PC-3 (cell line): ENCODE measurements at regions not wholly inside any gene's neighbourhood (a gene's known extent, or its start where the extent isn't known, plus 50 kb on each side); places are given as distances from the start of the nearest gene placed in this dataset.

ENCODE experiments used
- ATAC-seq: fragments of 200-7000 bp; cut with Tn5 transposase; 2 replicates; pipeline ENCODE4 v1.9.1; 2020; ENCODE audit warnings: mild to moderate bottlenecking, moderate library complexity
- BruUV-seq: library from RNA; stranded (reverse); fragments of 400-500 nt; replicated peaks from 2 replicates; lab custom pipeline; 2021; lab: Mats Ljungman, UMichigan
- CTCF ChIA-PET: fragments of 300-600 bp; sonication (Branson Sonifier 250); formaldehyde crosslinking; loops from one replicate; lab custom pipeline; 2022; ENCODE audit warnings: antibody characterized with exemption; lab: Charles Lee
- POLR2A ChIA-PET: fragments of 300-600 bp; sonication (Branson Sonifier 250); formaldehyde crosslinking; loops from one replicate; lab custom pipeline; 2022; ENCODE audit warnings: antibody characterized with exemption; ENCODE audit not compliant: unreplicated experiment; lab: Charles Lee
- DNase-seq: peaks from one replicate; pipeline ENCODE4 v3.0.0-alpha.2; 2015
- H2AFZ ChIP-seq: fragments of 300-600 bp; sonication (generic); 2 replicates; pipeline ENCODE4 v1.6.0; 2016; ENCODE audit warnings: antibody characterized with exemption, low read length
- H3F3A ChIP-seq: fragments of 300-600 bp; sonication (generic); one replicate; pipeline ENCODE4 v1.6.0; 2017; ENCODE audit warnings: antibody characterized with exemption, low read length, control low read depth, mild to moderate bottlenecking; ENCODE audit not compliant: unreplicated experiment
- H3K27ac ChIP-seq: fragments of 300-600 bp; sonication (generic); 2 replicates; pipeline ENCODE4 v1.5.1; 2016; ENCODE audit warnings: mild to moderate bottlenecking, low read length
- H3K27me3 ChIP-seq: fragments of 300-600 bp; sonication (generic); 2 replicates; pipeline ENCODE4 v1.6.1; 2016; ENCODE audit warnings: low read length, mixed read lengths
- H3K36me3 ChIP-seq: fragments of 300-600 bp; sonication (generic); 2 replicates; pipeline ENCODE4 v1.6.1; 2016; ENCODE audit warnings: low read depth, mixed run types, low read length, mixed read lengths
- H3K4me1 ChIP-seq: fragments of 300-600 bp; sonication (generic); 2 replicates; pipeline ENCODE4 v1.5.1; 2016; ENCODE audit warnings: low read length; ENCODE audit not compliant: insufficient read depth
- H3K4me2 ChIP-seq: fragments of 300-600 bp; sonication (generic); 2 replicates; pipeline ENCODE4 v1.6.0; 2016; ENCODE audit warnings: low read length
- H3K4me3 ChIP-seq: fragments of 300-600 bp; sonication (generic); 2 replicates; pipeline ENCODE4 v1.5.1; 2016; ENCODE audit warnings: mild to moderate bottlenecking, low read length, mixed read lengths
- H3K79me2 ChIP-seq: fragments of 300-600 bp; sonication (generic); 2 replicates; pipeline ENCODE4 v1.6.1; 2017; ENCODE audit warnings: low read length, mixed read lengths
- H3K9ac ChIP-seq: fragments of 300-600 bp; sonication (generic); 2 replicates; pipeline ENCODE4 v1.6.0; 2016; ENCODE audit warnings: mild to moderate bottlenecking, low read length
- H3K9me2 ChIP-seq: fragments of 300-600 bp; sonication (generic); replicated peaks from 2 replicates; pipeline ENCODE4 v1.6.1; 2016; ENCODE audit warnings: mixed run types, low read length, mixed read lengths
- H3K9me3 ChIP-seq: fragments of 300-600 bp; sonication (generic); 2 replicates; pipeline ENCODE4 v1.6.1; 2016; ENCODE audit warnings: low read length, mixed read lengths
- H4K20me1 ChIP-seq: fragments of 300-600 bp; sonication (generic); 2 replicates; pipeline ENCODE4 v1.6.1; 2016; ENCODE audit warnings: low read length, mixed read lengths
- CTCF ChIP-seq: fragments of 300-600 bp; sonication (generic); conservative IDR thresholded peaks from 2 replicates; pipeline ENCODE4 v1.5.1; 2017; ENCODE audit warnings: antibody characterized with exemption, low read depth, mild to moderate bottlenecking, low read length
- EZH2 ChIP-seq: fragments of 300-600 bp; sonication (generic); IDR thresholded peaks from one replicate; pipeline ENCODE4 v1.6.1; 2017; ENCODE audit warnings: antibody characterized with exemption, mild to moderate bottlenecking, low read length; ENCODE audit not compliant: unreplicated experiment
- EZH2phosphoT487 ChIP-seq: fragments of 300-600 bp; sonication (generic); IDR thresholded peaks from 2 replicates; pipeline ENCODE4 v1.6.1; 2018; ENCODE audit warnings: mild to moderate bottlenecking, antibody characterized with exemption, low read length, borderline replicate concordance
- intact Hi-C: fragments of 100-400 bp; cut with micrococcal nuclease; formaldehyde crosslinking; loops from 2 replicates; pipeline ENCODE4 v1.9.0; 2023

- H3K4me3 ChIP-seq: no peak overlapping the region
- CTCF ChIA-PET: no interaction called here
- H3K4me2 ChIP-seq: no peak overlapping the region
- TF ChIP-seq EZH2phosphoT487 (no peak), EZH2 (no peak), CTCF (no peak)
- no peak for ATAC-seq
- H4K20me1 ChIP-seq: no peaks in the 10 kb centered on the region
- no peak overlapping the region for H3K27ac ChIP-seq
- H3K79me2 ChIP-seq: no peaks in the 10 kb centered on the region
- peaks cover 39% of the 10 kb centered on the region for H3K4me1 ChIP-seq
- H3F3A ChIP-seq: peaks cover 15% of the 10 kb centered on the region
- H3K9ac ChIP-seq: no peak overlapping the region
- no peak for DNase-seq
- H3K27me3 ChIP-seq: no peaks in the 10 kb centered on the region
- no TSS peak for BruUV-seq
- intact Hi-C loops: no loop called here
- H3K36me3 ChIP-seq: no peaks in the 10 kb centered on the region
- POLR2A ChIA-PET: no interaction called here
- H3K9me3 ChIP-seq: no peaks in the 10 kb centered on the region
- H3K9me2 ChIP-seq: no peaks in the 10 kb centered on the region
- no peak overlapping the region for H2AFZ ChIP-seq
Observed at GRCh38 chr18:73004260-73004659, 136.5 kb upstream of the NETO1 start.

GRCh38 chr18:72999971-73000607, 132.3 kb upstream of the NETO1 start:
- intact Hi-C loops: loop anchor here (2.0 to 10.0 kb wide), 2 partner anchors 75 to 105 kb away; no protein-coding TSS in a partner anchor
- no peaks in the 10 kb centered on the region for H3K79me2 ChIP-seq
- no peaks in the 10 kb centered on the region for H3K9me2 ChIP-seq
- BruUV-seq: no TSS peak
- peaks cover 48% of the 10 kb centered on the region for H3K4me1 ChIP-seq
- H3K4me3 ChIP-seq: peak overlapping the region; percentile 31; the same call in 1 of the 2 replicates
- DNase-seq (peak; percentile 89), ATAC-seq (peak; percentile 78)
- ChIA-PET CTCF (no interaction called here), POLR2A (no interaction called here)
- no peaks in the 10 kb centered on the region for H3K36me3 ChIP-seq
- TF ChIP-seq CTCF (no peak), EZH2phosphoT487 (no peak), EZH2 (no peak)
- H3K9me3 ChIP-seq: no peaks in the 10 kb centered on the region
- H3K27ac ChIP-seq: peak overlapping the region; percentile 37
- H3K4me2 ChIP-seq: peak overlapping the region; percentile 72
- H3K27me3 ChIP-seq: no peaks in the 10 kb centered on the region
- no peaks in the 10 kb centered on the region for H4K20me1 ChIP-seq
- H3K9ac ChIP-seq: no peak overlapping the region
- peaks cover 9% of the 10 kb centered on the region for H3F3A ChIP-seq
- no peak overlapping the region for H2AFZ ChIP-seq

- Histone ChIP-seq H3K4me3 (peak overlapping the region; percentile 13; the same call in 1 of the 2 replicates), H3K4me1 (peaks cover 54% of the 10 kb centered on the region), H3K9me3 (no peaks in the 10 kb centered on the region), H3K9me2 (no peaks in the 10 kb centered on the region), H3K27ac (peak overlapping the region; percentile 76), H3K36me3 (no peaks in the 10 kb centered on the region), H3K79me2 (no peaks in the 10 kb centered on the region), H4K20me1 (no peaks in the 10 kb centered on the region), H2AFZ (peak overlapping the region; percentile 73), H3K4me2 (peak overlapping the region; percentile 61), H3F3A (peaks cover 9% of the 10 kb centered on the region), H3K27me3 (no peaks in the 10 kb centered on the region), H3K9ac (no peak overlapping the region)
- DNase-seq (peak; percentile 82), ATAC-seq (peak; percentile 60)
- intact Hi-C loops: loop anchor here (10.0 kb wide), 1 partner anchor 109 kb away; no protein-coding TSS in a partner anchor
- ChIA-PET CTCF (no interaction called here), POLR2A (no interaction called here)
- TF ChIP-seq CTCF (no peak), EZH2 (no peak), EZH2phosphoT487 (no peak)
- BruUV-seq: no TSS peak
Observed at GRCh38 chr18:72995558-72995957, 127.8 kb upstream of the NETO1 start.
